ENCODE measurements at regions not wholly inside any gene's neighbourhood (a gene's known extent, or its start where the extent isn't known, plus 50 kb on each side); places are given as distances from the start of the nearest gene placed in this dataset.

GRCh38 chr6:21740376-21741124 is 147.0 kb downstream of the SOX4 start:
- H3K36me3 Mint-ChIP-seq (ENCODE audit: low read depth), result peaks cover 38% of the 10 kb centered on the region
- H3K27me3 Mint-ChIP-seq (ENCODE audit: low read depth, poor library complexity), result no peaks in the 10 kb centered on the region
- H3K9me3 Mint-ChIP-seq, result peaks cover 4% of the 10 kb centered on the region
- TF ChIP-seq, protein P1, sequence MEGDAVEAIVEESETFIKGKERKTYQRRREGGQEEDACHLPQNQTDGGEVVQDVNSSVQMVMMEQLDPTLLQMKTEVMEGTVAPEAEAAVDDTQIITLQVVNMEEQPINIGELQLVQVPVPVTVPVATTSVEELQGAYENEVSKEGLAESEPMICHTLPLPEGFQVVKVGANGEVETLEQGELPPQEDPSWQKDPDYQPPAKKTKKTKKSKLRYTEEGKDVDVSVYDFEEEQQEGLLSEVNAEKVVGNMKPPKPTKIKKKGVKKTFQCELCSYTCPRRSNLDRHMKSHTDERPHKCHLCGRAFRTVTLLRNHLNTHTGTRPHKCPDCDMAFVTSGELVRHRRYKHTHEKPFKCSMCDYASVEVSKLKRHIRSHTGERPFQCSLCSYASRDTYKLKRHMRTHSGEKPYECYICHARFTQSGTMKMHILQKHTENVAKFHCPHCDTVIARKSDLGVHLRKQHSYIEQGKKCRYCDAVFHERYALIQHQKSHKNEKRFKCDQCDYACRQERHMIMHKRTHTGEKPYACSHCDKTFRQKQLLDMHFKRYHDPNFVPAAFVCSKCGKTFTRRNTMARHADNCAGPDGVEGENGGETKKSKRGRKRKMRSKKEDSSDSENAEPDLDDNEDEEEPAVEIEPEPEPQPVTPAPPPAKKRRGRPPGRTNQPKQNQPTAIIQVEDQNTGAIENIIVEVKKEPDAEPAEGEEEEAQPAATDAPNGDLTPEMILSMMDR (IDR thresholded peaks at IDR 0.05), result no peak
- H3K4me3 Mint-ChIP-seq, result peak overlapping the region; percentile 65
- no peak for DNase-seq
- peaks cover 74% of the 10 kb centered on the region for H3K4me1 Mint-ChIP-seq
- H3K27ac Mint-ChIP-seq, result peak overlapping the region; percentile 98

- DNase-seq, result no peak
- Mint-ChIP-seq H3K27me3 (ENCODE audit: low read depth, poor library complexity) (no peaks in the 10 kb centered on the region), H3K9me3 (peaks cover 4% of the 10 kb centered on the region), H3K4me1 (peaks cover 65% of the 10 kb centered on the region), H3K4me3 (peak overlapping the region; percentile 65), H3K27ac (peak overlapping the region; percentile 98), H3K36me3 (ENCODE audit: low read depth) (peaks cover 33% of the 10 kb centered on the region)
- TF ChIP-seq, protein P1 (IDR thresholded peaks at IDR 0.05), result no peak
Measured at GRCh38 chr6:21741221-21742109, 147.9 kb downstream of the SOX4 start.

GRCh38 chr6:21742238-21742660 is 148.7 kb downstream of the SOX4 start:
- TF ChIP-seq, protein P1 (IDR thresholded peaks at IDR 0.05), result no peak
- H3K4me1 Mint-ChIP-seq, result peaks cover 66% of the 10 kb centered on the region
- H3K36me3 Mint-ChIP-seq (ENCODE audit: low read depth), result peaks cover 38% of the 10 kb centered on the region
- H3K27me3 Mint-ChIP-seq (ENCODE audit: low read depth, poor library complexity), result no peaks in the 10 kb centered on the region
- peak overlapping the region; percentile 98 for H3K27ac Mint-ChIP-seq
- no peak for DNase-seq
- peak overlapping the region; percentile 17 for H3K4me3 Mint-ChIP-seq
- peaks cover 4% of the 10 kb centered on the region for H3K9me3 Mint-ChIP-seq

DNA sequence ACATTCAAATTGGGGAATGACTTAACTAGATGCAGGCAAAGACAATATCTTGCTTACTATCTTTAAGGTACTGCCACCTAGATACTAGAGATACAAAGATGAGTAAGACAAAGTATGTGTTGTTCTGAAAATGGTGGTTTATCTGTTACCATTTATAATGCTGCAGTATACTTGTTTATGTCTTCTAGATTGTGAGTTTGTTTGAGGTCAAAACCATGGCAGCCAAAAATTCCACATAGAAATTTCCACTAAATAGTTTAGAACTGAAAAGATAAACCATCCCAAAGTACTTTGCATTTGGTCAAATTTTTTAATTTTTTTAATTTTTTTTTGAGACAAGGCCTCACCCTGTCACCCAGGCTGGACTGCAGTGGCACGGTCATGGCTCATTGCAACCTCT is 150.8 kb downstream of the SOX4 start:
- Mint-ChIP-seq H3K36me3 (ENCODE audit: low read depth) (peaks cover 33% of the 10 kb centered on the region), H3K27ac (no peak overlapping the region), H3K4me3 (no peak overlapping the region), H3K4me1 (peaks cover 67% of the 10 kb centered on the region), H3K9me3 (peaks cover 4% of the 10 kb centered on the region), H3K27me3 (ENCODE audit: low read depth, poor library complexity) (no peaks in the 10 kb centered on the region)
- TF ChIP-seq, protein P1 (IDR thresholded peaks at IDR 0.05), result no peak
- DNase-seq, result no peak

DNA sequence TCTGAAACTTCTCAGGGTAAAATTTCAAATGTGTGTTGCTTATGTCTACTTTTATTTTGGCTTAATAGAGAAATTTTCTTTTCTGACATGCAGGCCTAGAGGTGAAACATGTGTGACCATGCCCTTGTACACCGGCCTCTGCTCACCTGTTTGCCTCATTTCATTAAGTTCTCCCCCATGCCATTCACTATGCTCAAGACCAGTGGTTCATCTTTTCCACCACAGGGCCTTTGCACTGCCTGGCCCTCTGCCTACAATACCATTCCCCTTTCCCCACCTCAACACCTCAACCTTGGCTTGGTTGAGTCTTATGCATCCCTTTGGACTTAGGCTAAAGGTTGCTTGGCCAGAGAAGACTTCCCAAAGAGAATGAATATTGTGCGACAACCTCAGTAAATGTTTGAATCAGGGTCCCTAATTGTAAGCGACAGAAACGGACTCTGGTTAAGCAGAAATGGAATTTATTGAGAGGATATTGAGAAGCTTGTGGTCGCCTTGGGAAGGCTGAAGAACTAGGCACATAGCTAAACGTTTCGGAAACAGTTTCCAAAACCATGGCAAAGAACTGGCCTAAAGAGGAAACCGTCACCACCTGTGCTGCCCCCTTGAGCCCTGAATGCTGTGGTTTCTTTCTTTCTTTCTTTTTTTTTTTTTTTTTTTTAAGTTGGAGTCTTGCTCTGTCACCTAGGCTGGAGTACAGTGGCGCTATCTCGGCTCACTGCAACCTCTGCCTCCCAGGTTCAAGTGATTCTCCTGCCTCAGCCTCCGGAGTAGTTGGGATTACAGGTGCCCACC is 152.2 kb downstream of the SOX4 start:
- DNase-seq, result no peak
- Mint-ChIP-seq H3K9me3 (peaks cover 4% of the 10 kb centered on the region), H3K4me3 (no peak overlapping the region), H3K27ac (peak overlapping the region; percentile 72), H3K27me3 (ENCODE audit: low read depth, poor library complexity) (no peaks in the 10 kb centered on the region), H3K4me1 (peaks cover 67% of the 10 kb centered on the region), H3K36me3 (ENCODE audit: low read depth) (peaks cover 33% of the 10 kb centered on the region)
- TF ChIP-seq, protein P1 (IDR thresholded peaks at IDR 0.05), result no peak
